NT2/D1 (cell line): ENCODE measurements at regions not wholly inside any gene's neighbourhood (a gene's known extent, or its start where the extent isn't known, plus 50 kb on each side); places are given as distances from the start of the nearest gene placed in this dataset.

Source experiments
- SUZ12 ChIP-seq: IDR thresholded peaks from 2 replicates; pipeline ENCODE4 v1.6.1; 2011; ENCODE audit not compliant: insufficient read length, insufficient read depth; ENCODE audit errors: extremely low read depth
- ZNF274 ChIP-seq: IDR thresholded peaks from 2 replicates; pipeline ENCODE4 v1.6.1; 2011; ENCODE audit warnings: mild to moderate bottlenecking, low read depth, low read length

DNA sequence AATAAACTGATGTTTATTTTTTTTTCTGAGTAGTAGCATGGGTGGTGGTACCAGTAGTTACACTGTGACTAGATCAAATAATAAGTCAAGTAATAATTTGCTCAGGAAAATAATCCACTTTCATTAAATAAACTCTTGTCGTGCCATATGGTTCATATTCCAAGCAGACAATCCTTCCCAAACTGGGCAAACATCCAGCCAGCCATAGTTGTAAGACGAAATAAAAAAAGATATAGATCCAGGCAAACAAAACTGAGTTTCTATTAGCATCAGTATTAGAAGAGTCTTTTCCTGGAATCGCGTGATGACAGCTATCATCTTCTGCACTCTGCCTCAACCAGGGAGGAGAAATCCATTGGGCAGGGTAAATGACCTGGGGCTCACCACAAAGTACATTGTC, 508.4 kb upstream of the GOT2 start:
- no peak for TF ChIP-seq SUZ12
- TF ChIP-seq ZNF274, result no peak
